ENCODE measurements at regions not wholly inside any gene's neighbourhood (a gene's known extent, or its start where the extent isn't known, plus 50 kb on each side); places are given as distances from the start of the nearest gene placed in this dataset.

- TF ChIP-seq CSDC2 (CRISPR knock-in tag; IDR thresholded peaks at IDR 0.05): no peak
- no peak for TF ChIP-seq ARNTL (CRISPR knock-in tag; IDR thresholded peaks at IDR 0.05; ENCODE audit: borderline replicate concordance, low read depth)
- no peak for TF ChIP-seq ZFP30 (CRISPR knock-in tag; IDR thresholded peaks at IDR 0.05)
- no peak for TF ChIP-seq ZNF565 (CRISPR knock-in tag; conservative IDR thresholded peaks at IDR 0.05; ENCODE audit: low read depth)
- TF ChIP-seq, protein P1, sequence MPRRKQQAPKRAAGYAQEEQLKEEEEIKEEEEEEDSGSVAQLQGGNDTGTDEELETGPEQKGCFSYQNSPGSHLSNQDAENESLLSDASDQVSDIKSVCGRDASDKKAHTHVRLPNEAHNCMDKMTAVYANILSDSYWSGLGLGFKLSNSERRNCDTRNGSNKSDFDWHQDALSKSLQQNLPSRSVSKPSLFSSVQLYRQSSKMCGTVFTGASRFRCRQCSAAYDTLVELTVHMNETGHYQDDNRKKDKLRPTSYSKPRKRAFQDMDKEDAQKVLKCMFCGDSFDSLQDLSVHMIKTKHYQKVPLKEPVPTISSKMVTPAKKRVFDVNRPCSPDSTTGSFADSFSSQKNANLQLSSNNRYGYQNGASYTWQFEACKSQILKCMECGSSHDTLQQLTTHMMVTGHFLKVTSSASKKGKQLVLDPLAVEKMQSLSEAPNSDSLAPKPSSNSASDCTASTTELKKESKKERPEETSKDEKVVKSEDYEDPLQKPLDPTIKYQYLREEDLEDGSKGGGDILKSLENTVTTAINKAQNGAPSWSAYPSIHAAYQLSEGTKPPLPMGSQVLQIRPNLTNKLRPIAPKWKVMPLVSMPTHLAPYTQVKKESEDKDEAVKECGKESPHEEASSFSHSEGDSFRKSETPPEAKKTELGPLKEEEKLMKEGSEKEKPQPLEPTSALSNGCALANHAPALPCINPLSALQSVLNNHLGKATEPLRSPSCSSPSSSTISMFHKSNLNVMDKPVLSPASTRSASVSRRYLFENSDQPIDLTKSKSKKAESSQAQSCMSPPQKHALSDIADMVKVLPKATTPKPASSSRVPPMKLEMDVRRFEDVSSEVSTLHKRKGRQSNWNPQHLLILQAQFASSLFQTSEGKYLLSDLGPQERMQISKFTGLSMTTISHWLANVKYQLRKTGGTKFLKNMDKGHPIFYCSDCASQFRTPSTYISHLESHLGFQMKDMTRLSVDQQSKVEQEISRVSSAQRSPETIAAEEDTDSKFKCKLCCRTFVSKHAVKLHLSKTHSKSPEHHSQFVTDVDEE (CRISPR knock-in tag; IDR thresholded peaks at IDR 0.05): no peak
Observed at GRCh38 chr1:36583980-36584782, 101.5 kb upstream of the CSF3R start.
